ENCODE measurements at regions not wholly inside any gene's neighbourhood (a gene's known extent, or its start where the extent isn't known, plus 50 kb on each side); places are given as distances from the start of the nearest gene placed in this dataset.

- no peak for TF ChIP-seq POLR2A (IDR thresholded peaks at IDR 0.05)
- no peak for TF ChIP-seq CTCF (IDR thresholded peaks at IDR 0.05)
Observed at GRCh38 chr10:104509981-104510380, 131.1 kb upstream of the SORCS3 start.

Measured in testis (tissue), 2 donors.